Activated CD8-positive, alpha-beta T cell treated with anti-CD3 and anti-CD28 coated beads for 36 hours (primary cell): ENCODE measurements at regions not wholly inside any gene's neighbourhood (a gene's known extent, or its start where the extent isn't known, plus 50 kb on each side); places are given as distances from the start of the nearest gene placed in this dataset.

Experiments used
- ATAC-seq: fragments of 200-7000 bp; cut with Tn5 transposase; one replicate; pipeline ENCODE4 v1.10.0; 2021; ENCODE audit warnings: mild to moderate bottlenecking, moderate library complexity
- CTCF ChIA-PET: fragments of 350-600 bp; sonication (Branson Sonifier 250); formaldehyde crosslinking; loops from one replicate; lab custom pipeline; 2021; ENCODE audit warnings: antibody characterized with exemption; lab: Charles Lee
- POLR2A ChIA-PET: fragments of 350-600 bp; sonication (Branson Sonifier 250); formaldehyde crosslinking; loops from one replicate; lab custom pipeline; 2021; ENCODE audit warnings: antibody characterized with exemption; lab: Charles Lee
- DNase-seq: peaks from one replicate; pipeline ENCODE4 v3.0.0-alpha.2; 2020
- H3K27ac Mint-ChIP-seq: one replicate; pipeline ENCODE4 v1.8.0; 2021; ENCODE audit warnings: mild to moderate bottlenecking, mixed read lengths
- H3K27me3 Mint-ChIP-seq: one replicate; pipeline ENCODE4 v1.8.0; 2021; ENCODE audit warnings: mixed read lengths
- H3K36me3 Mint-ChIP-seq: one replicate; pipeline ENCODE4 v1.8.0; 2021; ENCODE audit warnings: low read depth, mixed read lengths
- H3K4me1 Mint-ChIP-seq: one replicate; pipeline ENCODE4 v1.8.0; 2021; ENCODE audit warnings: low read depth, mixed read lengths
- H3K4me3 Mint-ChIP-seq: one replicate; pipeline ENCODE4 v1.8.0; 2021; ENCODE audit warnings: mild to moderate bottlenecking, moderate library complexity, mixed read lengths
- H3K9me3 Mint-ChIP-seq: one replicate; pipeline ENCODE4 v1.8.0; 2021; ENCODE audit warnings: mixed read lengths
- intact Hi-C: fragments of 100-400 bp; cut with micrococcal nuclease; formaldehyde crosslinking; loops from one replicate; pipeline ENCODE4 v1.10.0; 2022
- TF ChIP-seq, protein P1 (sequence below): fragments of 200-600 bp; IDR thresholded peaks from one replicate; pipeline ENCODE4 v1.8.0; 2022; ENCODE audit warnings: antibody characterized with exemption, mild to moderate bottlenecking

DNA sequence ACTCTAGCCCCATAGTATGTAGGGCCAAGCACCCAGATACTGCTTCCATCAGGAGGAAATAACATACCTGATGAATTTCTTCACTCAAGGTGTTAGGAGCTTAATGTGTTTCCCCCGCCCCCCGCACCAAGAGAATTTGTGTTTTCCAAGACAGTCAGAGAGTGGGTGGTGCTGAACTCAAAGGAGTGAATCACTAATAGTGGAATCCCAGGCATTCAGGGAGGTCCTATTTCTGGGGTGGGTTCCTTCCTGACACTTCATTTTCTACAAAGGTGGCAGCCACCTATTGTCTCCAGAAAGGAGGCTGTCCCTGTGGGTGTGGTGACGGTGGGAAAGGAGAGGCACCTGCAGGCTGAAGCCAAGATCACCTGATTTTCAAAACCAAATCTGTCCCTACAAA, 50.8 kb upstream of the ELF5 start:
- DNase-seq, result no peak
- ChIA-PET POLR2A (no interaction called here), CTCF (interaction anchor here (0.7 kb wide), 1 partner anchor 8 kb away, joined by 3 read pairs; no protein-coding TSS in a partner anchor)
- H3K36me3 Mint-ChIP-seq, result no peaks in the 10 kb centered on the region
- H3K27me3 Mint-ChIP-seq, result peaks cover 17% of the 10 kb centered on the region
- no peak for ATAC-seq
- intact Hi-C loops, result no loop called here
- TF ChIP-seq, protein P1, sequence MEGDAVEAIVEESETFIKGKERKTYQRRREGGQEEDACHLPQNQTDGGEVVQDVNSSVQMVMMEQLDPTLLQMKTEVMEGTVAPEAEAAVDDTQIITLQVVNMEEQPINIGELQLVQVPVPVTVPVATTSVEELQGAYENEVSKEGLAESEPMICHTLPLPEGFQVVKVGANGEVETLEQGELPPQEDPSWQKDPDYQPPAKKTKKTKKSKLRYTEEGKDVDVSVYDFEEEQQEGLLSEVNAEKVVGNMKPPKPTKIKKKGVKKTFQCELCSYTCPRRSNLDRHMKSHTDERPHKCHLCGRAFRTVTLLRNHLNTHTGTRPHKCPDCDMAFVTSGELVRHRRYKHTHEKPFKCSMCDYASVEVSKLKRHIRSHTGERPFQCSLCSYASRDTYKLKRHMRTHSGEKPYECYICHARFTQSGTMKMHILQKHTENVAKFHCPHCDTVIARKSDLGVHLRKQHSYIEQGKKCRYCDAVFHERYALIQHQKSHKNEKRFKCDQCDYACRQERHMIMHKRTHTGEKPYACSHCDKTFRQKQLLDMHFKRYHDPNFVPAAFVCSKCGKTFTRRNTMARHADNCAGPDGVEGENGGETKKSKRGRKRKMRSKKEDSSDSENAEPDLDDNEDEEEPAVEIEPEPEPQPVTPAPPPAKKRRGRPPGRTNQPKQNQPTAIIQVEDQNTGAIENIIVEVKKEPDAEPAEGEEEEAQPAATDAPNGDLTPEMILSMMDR, result no peak
- H3K27ac Mint-ChIP-seq, result no peak overlapping the region
- no peaks in the 10 kb centered on the region for H3K4me1 Mint-ChIP-seq
- H3K4me3 Mint-ChIP-seq, result no peak overlapping the region
- no peaks in the 10 kb centered on the region for H3K9me3 Mint-ChIP-seq

DNA sequence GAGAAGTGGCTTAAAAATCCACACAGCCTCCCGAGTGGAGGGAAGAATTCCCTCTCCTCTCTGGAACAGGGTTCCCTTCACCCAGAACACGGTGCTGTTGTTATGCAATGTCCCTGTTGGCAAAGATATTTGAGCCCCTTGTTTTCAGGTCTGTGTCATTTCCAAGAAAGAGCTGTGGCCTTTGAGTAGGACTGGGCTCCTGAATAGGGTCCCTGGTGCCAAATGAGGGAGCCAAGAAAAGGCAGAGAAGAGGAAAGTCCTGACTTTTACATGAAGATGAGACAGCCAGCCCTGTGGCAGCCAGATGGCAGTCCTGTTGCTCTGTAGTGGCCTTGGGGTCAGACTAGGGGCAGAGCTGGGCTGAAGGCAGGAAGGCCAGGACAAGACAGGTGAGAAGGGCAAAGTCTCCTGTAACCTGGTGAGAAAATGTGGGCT, 51.2 kb upstream of the ELF5 start:
- ChIA-PET POLR2A (no interaction called here), CTCF (interaction anchor here (0.7 to 1.8 kb wide), 3 partner anchors 9 to 327 kb away, joined by 3 to 5 read pairs (median 4); no protein-coding TSS in a partner anchor)
- Mint-ChIP-seq H3K36me3 (no peaks in the 10 kb centered on the region), H3K4me3 (no peak overlapping the region), H3K9me3 (no peaks in the 10 kb centered on the region), H3K27ac (no peak overlapping the region), H3K27me3 (peaks cover 16% of the 10 kb centered on the region), H3K4me1 (no peaks in the 10 kb centered on the region)
- DNase-seq, result no peak
- TF ChIP-seq, protein P1, result no peak
- intact Hi-C loops, result no loop called here
- no peak for ATAC-seq

DNA sequence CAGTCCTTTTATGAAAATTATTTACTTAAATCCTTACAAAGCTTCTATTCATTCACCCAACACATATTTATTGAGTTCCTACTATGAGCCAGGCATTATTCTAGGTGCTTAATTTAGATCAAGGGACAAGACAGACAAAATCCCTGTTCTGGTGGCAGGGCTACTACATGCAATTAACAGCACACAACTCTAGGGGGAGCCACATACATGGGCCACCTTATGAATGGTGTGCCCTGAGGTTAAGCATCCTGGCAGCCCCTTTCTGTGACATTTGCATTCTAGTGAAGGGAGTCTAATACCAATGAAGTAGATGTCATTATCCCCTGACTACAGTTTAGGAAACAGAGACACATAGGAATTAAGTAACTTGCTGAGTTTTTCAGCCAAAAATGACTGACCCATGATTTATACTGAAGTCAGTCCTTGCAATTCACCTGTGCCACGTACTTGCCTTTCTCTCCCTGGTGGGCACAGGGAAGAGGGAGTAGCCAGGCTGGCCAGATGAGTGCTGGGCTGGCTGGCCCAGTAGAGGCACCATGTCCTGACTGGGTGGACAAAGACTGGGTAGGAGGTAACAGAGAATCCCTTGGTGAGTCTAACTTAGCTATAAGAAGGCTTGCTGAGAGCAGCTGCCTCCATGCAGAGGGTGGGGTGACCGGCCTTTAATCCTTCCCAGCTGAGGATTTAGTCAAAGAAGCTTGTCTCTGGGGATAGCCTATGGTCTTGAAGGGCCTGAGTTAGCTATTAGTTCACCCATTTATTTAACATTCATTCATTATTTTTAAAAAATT, 52.0 kb upstream of the ELF5 start:
- TF ChIP-seq, protein P1, result peak; percentile 75
- Mint-ChIP-seq H3K27ac (no peak overlapping the region), H3K4me1 (no peaks in the 10 kb centered on the region), H3K9me3 (no peaks in the 10 kb centered on the region), H3K36me3 (no peaks in the 10 kb centered on the region), H3K4me3 (no peak overlapping the region), H3K27me3 (peaks cover 19% of the 10 kb centered on the region)
- intact Hi-C loops, result no loop called here
- POLR2A ChIA-PET, result no interaction called here
- DNase-seq (peak; percentile 37), ATAC-seq (peak; percentile 70)
- CTCF ChIA-PET, result interaction anchor here (0.9 to 1.8 kb wide), 7 partner anchors 8 to 920 kb away, joined by 3 to 10 read pairs (median 5); no protein-coding TSS in a partner anchor

DNA sequence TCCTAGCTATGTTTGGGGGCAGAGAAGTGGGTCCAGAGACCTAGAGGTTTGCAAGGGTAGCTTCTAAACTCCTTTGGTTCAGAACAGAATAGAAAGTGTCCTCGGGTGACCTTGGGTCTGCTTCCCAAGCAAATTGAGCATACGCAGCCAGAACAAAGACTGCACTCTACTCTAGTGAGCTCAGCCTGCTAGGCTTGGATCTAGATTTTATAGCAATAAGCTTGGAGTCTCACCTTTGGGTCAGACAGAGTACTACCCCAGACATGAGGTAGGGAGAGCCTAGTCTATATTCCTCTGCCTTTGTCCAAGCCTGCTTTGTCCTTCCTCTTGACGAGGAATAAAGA, 52.6 kb upstream of the ELF5 start:
- H3K4me1 Mint-ChIP-seq, result no peaks in the 10 kb centered on the region
- H3K9me3 Mint-ChIP-seq, result no peaks in the 10 kb centered on the region
- POLR2A ChIA-PET, result no interaction called here
- CTCF ChIA-PET, result interaction anchor here (0.9 to 1.8 kb wide), 7 partner anchors 8 to 919 kb away, joined by 3 to 10 read pairs (median 5); no protein-coding TSS in a partner anchor
- DNase-seq, result no peak
- TF ChIP-seq, protein P1, result no peak
- H3K4me3 Mint-ChIP-seq, result no peak overlapping the region
- H3K36me3 Mint-ChIP-seq, result no peaks in the 10 kb centered on the region
- peaks cover 22% of the 10 kb centered on the region for H3K27me3 Mint-ChIP-seq
- no peak for ATAC-seq
- intact Hi-C loops, result no loop called here
- no peak overlapping the region for H3K27ac Mint-ChIP-seq

DNA sequence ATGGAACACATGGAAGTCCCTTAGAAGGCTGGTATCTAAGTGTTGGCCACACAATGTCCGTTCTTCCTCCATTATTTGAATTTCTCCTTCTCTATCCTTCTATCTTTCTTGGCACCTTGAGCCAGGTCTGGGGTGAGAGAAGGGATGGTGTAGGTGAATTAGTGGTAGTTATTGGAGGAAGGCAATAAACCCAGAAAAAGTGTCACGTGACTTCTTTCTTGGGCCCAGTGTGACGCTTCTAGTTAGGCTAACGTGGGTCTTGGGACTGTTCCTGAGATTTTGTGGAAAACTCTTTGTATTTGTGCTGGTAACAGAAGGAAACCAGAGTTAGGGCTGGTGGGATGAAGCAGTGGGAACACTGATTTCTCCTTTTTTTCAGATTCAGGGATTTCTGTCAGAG, 53.1 kb upstream of the ELF5 start:
- TF ChIP-seq, protein P1, result no peak
- Mint-ChIP-seq H3K36me3 (no peaks in the 10 kb centered on the region), H3K4me3 (no peak overlapping the region), H3K9me3 (no peaks in the 10 kb centered on the region), H3K4me1 (no peaks in the 10 kb centered on the region), H3K27ac (no peak overlapping the region), H3K27me3 (peaks cover 23% of the 10 kb centered on the region)
- no peak for ATAC-seq
- intact Hi-C loops, result no loop called here
- no peak for DNase-seq
- ChIA-PET POLR2A (no interaction called here), CTCF (interaction anchor here (1.0 to 1.8 kb wide), 3 partner anchors 9 to 273 kb away, joined by 3 to 10 read pairs (median 7); no protein-coding TSS in a partner anchor)
